Right lobe of liver (tissue), 4 donors: ENCODE measurements at regions not wholly inside any gene's neighbourhood (a gene's known extent, or its start where the extent isn't known, plus 50 kb on each side); places are given as distances from the start of the nearest gene placed in this dataset.

Experiments
- CTCF ChIP-seq, 4 donors: fragments of 200-600 bp in 3 of 4; fragments of 450-650 bp in 1 of 4; IDR thresholded peaks; one replicate each; pipeline versions ENCODE4 v1.5.1 to v1.8.0; 2016 to 2022; ENCODE audit warnings: antibody characterized with exemption in 4 of 4, mild to moderate bottlenecking in 2 of 4
- POLR2A ChIP-seq: fragments of 450-650 bp; IDR thresholded peaks from one replicate; pipeline ENCODE4 v1.6.1; 2017; ENCODE audit warnings: antibody characterized with exemption, mild to moderate bottlenecking
- donor health status: DM: no; HTN: no; CAD: no.
- donor health status: DM: no; HTN: no; CAD: no.
- donor health status: DM: no; HTN: yes; CAD: no.

GRCh38 chr2:172329774-172330671 lies 97.4 kb upstream of the ITGA6 start:
- TF ChIP-seq CTCF (IDR thresholded peaks at IDR 0.05): no peak
- no peak for TF ChIP-seq POLR2A
